ENCODE measurements at regions not wholly inside any gene's neighbourhood (a gene's known extent, or its start where the extent isn't known, plus 50 kb on each side); places are given as distances from the start of the nearest gene placed in this dataset.

GRCh38 chr4:53925050-53925605 is 139.3 kb downstream of the CHIC2 start:
- DNase-seq (ENCODE audit: low spot score): no peak
- Histone ChIP-seq H3K27ac (ENCODE audit: low read depth, low read length, poor library complexity, severe bottlenecking) (no peak overlapping the region), H3K9me3 (ENCODE audit: low read depth, low read length, poor library complexity, severe bottlenecking) (no peaks in the 10 kb centered on the region), H3K4me3 (ENCODE audit: low read depth, low read length, poor library complexity, severe bottlenecking) (no peak overlapping the region), H3K4me1 (ENCODE audit: insufficient read depth, low read length, poor library complexity, severe bottlenecking) (no peaks in the 10 kb centered on the region), H3K27me3 (replicated peaks; ENCODE audit: insufficient read depth, low read depth, low read length, poor library complexity) (peaks cover 4% of the 10 kb centered on the region), H3K36me3 (ENCODE audit: insufficient read depth, low read length, poor library complexity, severe bottlenecking) (no peaks in the 10 kb centered on the region)
- TF ChIP-seq, protein P1, sequence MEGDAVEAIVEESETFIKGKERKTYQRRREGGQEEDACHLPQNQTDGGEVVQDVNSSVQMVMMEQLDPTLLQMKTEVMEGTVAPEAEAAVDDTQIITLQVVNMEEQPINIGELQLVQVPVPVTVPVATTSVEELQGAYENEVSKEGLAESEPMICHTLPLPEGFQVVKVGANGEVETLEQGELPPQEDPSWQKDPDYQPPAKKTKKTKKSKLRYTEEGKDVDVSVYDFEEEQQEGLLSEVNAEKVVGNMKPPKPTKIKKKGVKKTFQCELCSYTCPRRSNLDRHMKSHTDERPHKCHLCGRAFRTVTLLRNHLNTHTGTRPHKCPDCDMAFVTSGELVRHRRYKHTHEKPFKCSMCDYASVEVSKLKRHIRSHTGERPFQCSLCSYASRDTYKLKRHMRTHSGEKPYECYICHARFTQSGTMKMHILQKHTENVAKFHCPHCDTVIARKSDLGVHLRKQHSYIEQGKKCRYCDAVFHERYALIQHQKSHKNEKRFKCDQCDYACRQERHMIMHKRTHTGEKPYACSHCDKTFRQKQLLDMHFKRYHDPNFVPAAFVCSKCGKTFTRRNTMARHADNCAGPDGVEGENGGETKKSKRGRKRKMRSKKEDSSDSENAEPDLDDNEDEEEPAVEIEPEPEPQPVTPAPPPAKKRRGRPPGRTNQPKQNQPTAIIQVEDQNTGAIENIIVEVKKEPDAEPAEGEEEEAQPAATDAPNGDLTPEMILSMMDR (conservative IDR thresholded peaks at IDR 0.05; ENCODE audit: low read depth, low read length): no peak
- TF ChIP-seq EZH2 (IDR thresholded peaks at IDR 0.05; ENCODE audit: borderline replicate concordance, low read depth, low read length, poor library complexity, severe bottlenecking): no peak
- CTCF ChIA-PET: no interaction called here
- no TSS peak for BruUV-seq (replicated peaks)
- intact Hi-C loops (cut with micrococcal nuclease; ENCODE audit: unreplicated experiment): loop anchor here (5.0 kb wide), 1 partner anchor 292 kb away; no protein-coding TSS in a partner anchor
- POLR2A ChIA-PET (ENCODE audit: low non-redundant PET): no interaction called here

DNA sequence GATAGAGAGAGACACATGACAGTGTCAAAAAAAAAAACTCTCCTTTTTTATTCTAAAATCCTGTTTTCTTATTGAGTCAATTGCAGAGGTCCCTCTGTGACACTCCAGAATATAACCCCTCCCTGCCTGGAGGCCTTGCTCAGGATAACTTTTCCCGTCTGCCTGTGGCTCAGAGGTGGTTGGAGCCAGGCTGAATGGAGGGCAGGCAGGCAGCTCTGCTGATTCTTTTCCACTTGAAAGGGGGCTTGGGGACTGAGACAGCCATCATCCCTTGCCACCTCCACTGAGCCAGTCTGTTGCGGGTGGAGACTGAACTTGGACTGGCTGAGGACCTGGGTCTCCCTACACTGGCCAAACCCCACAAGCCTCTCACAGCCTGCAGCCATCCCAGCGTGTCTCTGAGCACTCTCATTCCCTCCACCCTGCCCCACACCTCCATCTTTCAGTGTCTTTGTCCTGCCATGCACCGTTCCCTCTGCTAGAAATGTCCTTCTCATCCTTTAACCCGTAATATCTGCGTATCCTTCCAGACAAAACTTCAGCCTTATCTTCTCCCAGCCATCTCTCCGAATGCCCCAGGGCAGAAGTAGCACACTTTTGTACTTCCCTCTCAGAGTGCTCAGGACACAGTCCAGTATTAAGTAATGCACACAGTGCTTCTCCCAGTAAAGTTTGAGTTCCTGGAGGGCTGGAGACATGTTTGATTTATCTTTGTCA is 139.9 kb downstream of the CHIC2 start:
- BruUV-seq (replicated peaks): no TSS peak
- TF ChIP-seq, protein P1 (conservative IDR thresholded peaks at IDR 0.05; ENCODE audit: low read depth, low read length): no peak
- no peak for TF ChIP-seq EZH2 (IDR thresholded peaks at IDR 0.05; ENCODE audit: borderline replicate concordance, low read depth, low read length, poor library complexity, severe bottlenecking)
- intact Hi-C loops (cut with micrococcal nuclease; ENCODE audit: unreplicated experiment): loop anchor here (5.0 kb wide), 1 partner anchor 293 kb away; no protein-coding TSS in a partner anchor
- DNase-seq (ENCODE audit: low spot score): no peak
- no peaks in the 10 kb centered on the region for H3K9me3 ChIP-seq (ENCODE audit: low read depth, low read length, poor library complexity, severe bottlenecking)
- ChIA-PET CTCF (no interaction called here), POLR2A (ENCODE audit: low non-redundant PET) (no interaction called here)
- peaks cover 7% of the 10 kb centered on the region for H3K27me3 ChIP-seq (replicated peaks; ENCODE audit: insufficient read depth, low read depth, low read length, poor library complexity)
- H3K27ac ChIP-seq (ENCODE audit: low read depth, low read length, poor library complexity, severe bottlenecking): no peak overlapping the region
- H3K36me3 ChIP-seq (ENCODE audit: insufficient read depth, low read length, poor library complexity, severe bottlenecking): no peaks in the 10 kb centered on the region
- H3K4me1 ChIP-seq (ENCODE audit: insufficient read depth, low read length, poor library complexity, severe bottlenecking): no peaks in the 10 kb centered on the region
- no peak overlapping the region for H3K4me3 ChIP-seq (ENCODE audit: low read depth, low read length, poor library complexity, severe bottlenecking)

GRCh38 chr4:53923921-53924320 is 140.5 kb downstream of the CHIC2 start:
- H3K27me3 ChIP-seq (replicated peaks; ENCODE audit: insufficient read depth, low read depth, low read length, poor library complexity): peaks cover 7% of the 10 kb centered on the region
- no peak overlapping the region for H3K4me3 ChIP-seq (ENCODE audit: low read depth, low read length, poor library complexity, severe bottlenecking)
- no peaks in the 10 kb centered on the region for H3K36me3 ChIP-seq (ENCODE audit: insufficient read depth, low read length, poor library complexity, severe bottlenecking)
- no peaks in the 10 kb centered on the region for H3K4me1 ChIP-seq (ENCODE audit: insufficient read depth, low read length, poor library complexity, severe bottlenecking)
- POLR2A ChIA-PET (ENCODE audit: low non-redundant PET): no interaction called here
- BruUV-seq (replicated peaks): no TSS peak
- TF ChIP-seq EZH2 (IDR thresholded peaks at IDR 0.05; ENCODE audit: borderline replicate concordance, low read depth, low read length, poor library complexity, severe bottlenecking): no peak
- TF ChIP-seq, protein P1 (conservative IDR thresholded peaks at IDR 0.05; ENCODE audit: low read depth, low read length): no peak
- no peaks in the 10 kb centered on the region for H3K9me3 ChIP-seq (ENCODE audit: low read depth, low read length, poor library complexity, severe bottlenecking)
- no peak for DNase-seq (ENCODE audit: low spot score)
- H3K27ac ChIP-seq (ENCODE audit: low read depth, low read length, poor library complexity, severe bottlenecking): no peak overlapping the region
- intact Hi-C loops (cut with micrococcal nuclease; ENCODE audit: unreplicated experiment): no loop called here
- CTCF ChIA-PET: no interaction called here
